ENCODE measurements at regions not wholly inside any gene's neighbourhood (a gene's known extent, or its start where the extent isn't known, plus 50 kb on each side); places are given as distances from the start of the nearest gene placed in this dataset.
A peak's percentile ranks its signal among the peaks of the same experiment; 100 is the strongest.
"Not testable (repeated sequence)": the region's sequence is repeated elsewhere in the genome, so short reads cannot be mapped to it uniquely, and the experiment has no call there.

DNA sequence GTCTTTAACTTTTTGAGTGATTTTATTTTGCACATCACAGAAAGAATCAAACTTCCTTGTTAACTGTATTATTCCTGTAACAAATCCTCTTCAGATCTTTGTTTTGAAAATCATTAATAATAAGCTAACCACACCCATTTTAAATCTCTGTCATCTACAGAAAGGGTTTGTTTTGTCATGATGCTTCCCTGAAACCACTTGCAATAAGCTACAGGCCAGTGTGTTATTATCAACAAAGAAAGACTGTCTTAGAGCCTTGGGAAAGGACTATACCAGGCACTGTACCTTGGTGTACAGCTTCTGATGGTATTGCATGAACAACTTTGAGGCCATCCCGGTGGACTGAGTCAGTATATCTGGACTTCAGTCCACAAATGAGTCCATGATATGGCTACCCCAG, 145.3 kb upstream of the FAM3C start:
- intact Hi-C loops (cut with micrococcal nuclease) = no loop called here
- ATAC-seq (no peak), DNase-seq (no peak)

DNA sequence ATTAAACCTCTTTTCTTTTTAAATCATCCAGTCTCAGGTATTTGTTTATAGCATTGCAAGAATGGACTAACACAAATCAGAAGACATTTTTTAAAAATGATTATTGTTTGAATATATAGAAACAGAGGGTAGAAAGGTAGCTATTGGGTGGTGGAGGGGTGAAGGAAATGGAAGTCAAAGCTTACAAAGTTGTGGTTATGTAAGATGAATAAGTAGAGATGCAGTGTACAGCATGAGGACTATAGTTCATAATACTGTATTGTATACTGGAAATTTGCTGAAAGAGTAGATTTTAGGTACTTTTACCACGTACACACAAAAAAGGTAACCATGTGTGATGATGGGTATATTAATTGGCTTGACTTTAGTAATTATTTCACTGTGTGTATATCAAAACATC, 144.0 kb upstream of the FAM3C start:
- ATAC-seq (no peak), DNase-seq (no peak)
- intact Hi-C loops (cut with micrococcal nuclease) = no loop called here

DNA sequence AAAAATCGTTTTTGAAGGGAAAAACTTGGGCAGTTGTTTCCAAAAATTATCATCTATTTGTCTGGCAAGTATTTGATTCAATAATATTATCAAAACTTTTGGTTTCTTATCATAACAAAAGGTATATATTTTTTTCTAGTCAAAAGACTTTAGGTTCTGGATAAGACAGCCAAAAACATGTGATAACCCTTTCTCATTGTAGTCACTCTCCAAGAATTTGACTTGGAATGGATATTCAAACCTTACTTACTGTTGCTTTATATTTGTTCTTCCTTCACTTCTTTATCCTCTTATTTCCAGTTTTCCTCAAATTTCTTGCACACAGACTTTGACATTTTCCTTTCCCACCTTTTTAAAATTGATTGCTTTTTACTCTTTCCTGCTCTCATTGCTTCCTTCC, 140.9 kb upstream of the FAM3C start:
- no peak for DNase-seq
- intact Hi-C loops (cut with micrococcal nuclease) = no loop called here
- ATAC-seq = no peak

DNA sequence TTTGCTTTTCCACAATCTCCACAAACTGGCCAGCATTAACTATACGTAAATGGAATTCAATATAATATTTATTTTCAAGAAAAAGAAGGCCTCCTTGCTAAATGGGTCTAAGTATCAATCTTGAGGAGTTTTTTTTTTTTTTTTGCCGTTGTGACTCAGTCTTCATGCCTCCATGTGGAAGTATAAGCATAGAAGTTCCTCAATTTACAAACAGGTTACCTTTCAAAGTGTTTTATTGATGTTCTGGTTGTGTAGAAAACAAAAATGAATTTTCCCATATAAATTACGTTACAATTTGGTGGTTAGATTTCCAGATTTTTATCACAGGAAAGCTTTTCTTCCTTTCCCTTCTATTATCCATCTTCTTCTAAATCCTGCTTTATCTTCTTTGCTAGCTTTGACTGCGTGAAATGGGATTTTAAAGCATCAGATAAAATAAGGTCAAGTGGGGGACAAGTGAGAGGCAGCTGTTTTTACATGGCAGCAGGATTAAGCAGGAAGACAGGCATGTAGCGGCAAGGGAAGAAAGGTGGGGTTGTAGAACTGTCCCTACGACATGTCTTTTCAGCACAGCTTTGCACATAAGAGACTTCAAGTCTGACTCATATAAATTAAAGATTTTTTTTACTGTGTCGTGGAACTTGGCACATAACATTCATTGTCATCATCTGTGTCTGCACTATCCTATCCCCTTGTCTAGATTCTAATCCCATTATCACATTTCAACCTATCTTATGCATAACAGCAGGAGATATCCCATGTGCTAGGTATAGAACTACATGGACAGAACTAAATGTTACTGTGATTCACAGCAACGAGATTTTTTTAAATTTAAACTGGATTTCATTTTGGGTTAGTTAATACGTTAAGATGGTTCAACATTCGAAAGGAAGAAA, 135.3 kb upstream of the FAM3C start:
- ATAC-seq = no peak
- intact Hi-C loops (cut with micrococcal nuclease) = no loop called here
- no peak for DNase-seq

DNA sequence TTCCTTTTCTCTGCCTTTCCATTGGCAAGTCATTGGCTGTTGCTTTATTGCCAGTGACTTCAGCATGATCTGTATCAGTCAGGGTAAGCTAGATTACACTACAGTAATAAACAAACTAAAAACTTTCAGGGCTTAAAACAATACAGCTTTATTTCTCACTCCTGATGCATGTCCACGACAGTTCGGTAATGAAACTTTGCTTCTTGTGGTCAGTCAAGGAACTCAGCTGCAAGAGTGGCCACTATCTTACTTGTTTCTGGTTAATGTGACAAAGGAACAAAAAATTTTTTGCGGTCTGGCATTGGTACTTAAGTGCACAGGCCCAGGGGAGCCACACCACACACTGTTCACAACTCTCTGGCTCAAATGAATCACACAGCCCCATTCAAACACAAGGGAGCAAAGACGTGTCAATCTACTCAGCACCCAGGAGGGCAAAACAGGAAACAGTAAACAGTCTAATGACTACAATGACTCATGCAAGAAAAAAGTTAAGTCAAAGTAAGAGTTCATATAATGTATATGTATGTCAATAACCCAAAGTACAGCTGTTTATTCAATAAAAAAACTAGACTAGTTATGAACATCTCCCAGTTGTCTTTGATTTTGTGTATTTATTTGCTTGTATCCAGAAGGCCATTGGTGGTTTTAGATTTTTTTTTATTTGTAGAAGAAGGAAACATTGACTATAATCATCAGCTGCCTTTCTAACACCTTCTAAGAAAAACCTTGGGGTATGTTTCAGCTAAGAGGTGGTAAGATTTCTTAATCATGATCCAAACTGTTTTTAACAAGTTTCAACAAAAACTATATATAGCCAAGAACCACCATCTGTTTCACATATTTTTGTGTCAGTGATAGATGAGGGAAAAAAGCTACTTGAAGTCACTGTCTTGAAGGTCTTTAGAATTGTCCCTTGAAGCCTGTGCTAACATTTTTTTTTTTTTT, 134.4 kb upstream of the FAM3C start:
- intact Hi-C loops (cut with micrococcal nuclease) = no loop called here
- ATAC-seq (peak; percentile 87), DNase-seq (no peak)

DNA sequence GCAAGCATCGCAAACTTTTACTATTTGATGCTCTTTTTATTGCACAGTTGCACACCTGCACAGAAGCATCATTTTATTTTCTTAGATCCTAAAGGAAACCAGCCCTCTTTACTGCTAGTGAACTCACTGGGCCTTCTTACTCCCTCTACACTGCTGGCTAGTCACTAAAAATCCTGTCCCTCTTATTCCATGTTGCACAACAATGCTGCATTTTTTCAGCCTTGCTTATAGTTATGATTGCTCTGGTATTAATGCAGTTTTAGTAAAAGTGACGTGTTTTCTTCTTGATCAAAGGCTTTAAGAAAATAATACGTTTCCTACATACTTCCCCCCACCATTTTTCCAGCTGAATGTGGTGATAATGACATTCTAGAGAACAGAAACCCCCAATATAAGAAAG, 132.9 kb upstream of the FAM3C start:
- ATAC-seq (no peak), DNase-seq (no peak)
- intact Hi-C loops (cut with micrococcal nuclease) = no loop called here

DNA sequence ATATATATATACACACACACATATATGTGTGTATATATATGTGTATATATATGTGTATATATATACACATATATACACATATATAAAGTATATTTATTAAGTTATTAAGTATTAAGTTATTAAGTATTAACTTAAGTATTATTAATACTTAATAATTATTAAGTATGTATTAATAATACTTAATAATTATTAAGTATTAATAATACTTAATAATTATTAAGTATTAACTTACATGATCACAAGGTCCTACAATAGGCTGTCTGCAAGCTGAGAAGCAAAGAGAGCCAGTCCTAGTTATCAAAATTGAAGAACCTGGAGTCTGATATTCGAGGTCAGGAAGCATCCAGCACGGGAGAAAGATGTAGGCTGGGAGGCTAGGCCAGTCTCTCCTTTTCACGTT, 130.1 kb upstream of the FAM3C start:
- ATAC-seq; DNase-seq; intact Hi-C loops (cut with micrococcal nuclease): not testable (repeated sequence)

DNA sequence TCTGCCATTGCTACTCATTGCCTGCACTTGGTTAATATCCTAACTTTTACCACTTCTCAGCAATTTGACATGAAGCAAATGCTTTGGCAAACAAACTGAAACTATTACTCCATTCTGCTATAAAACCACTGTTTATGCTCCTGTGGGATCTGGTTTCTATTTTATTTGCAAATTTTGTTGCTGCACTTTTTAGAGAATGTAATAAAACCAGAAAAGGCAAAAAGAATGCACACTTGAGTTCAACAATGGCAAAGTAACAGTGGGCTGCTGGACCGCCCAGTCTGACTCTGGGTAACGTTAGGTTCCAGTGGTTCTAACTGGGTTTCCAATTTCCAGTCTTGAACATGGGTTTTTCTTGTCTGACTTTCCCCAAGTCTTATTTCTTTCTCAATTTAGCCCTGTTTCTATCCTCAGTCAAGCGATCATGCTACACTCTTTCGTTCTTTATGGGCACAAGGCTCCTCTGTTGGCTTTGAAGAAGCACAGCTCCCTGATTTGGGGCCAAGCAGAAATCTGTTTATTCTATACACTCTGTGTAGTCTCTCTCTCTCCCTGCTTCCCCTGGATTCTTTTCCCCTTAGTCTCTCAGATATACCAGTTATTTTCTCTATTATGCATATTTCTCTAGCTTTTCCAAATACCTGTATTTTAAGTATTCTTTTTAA, 129.2 kb upstream of the FAM3C start:
- no peak for DNase-seq
- intact Hi-C loops (cut with micrococcal nuclease) = no loop called here
- no peak for ATAC-seq

DNA sequence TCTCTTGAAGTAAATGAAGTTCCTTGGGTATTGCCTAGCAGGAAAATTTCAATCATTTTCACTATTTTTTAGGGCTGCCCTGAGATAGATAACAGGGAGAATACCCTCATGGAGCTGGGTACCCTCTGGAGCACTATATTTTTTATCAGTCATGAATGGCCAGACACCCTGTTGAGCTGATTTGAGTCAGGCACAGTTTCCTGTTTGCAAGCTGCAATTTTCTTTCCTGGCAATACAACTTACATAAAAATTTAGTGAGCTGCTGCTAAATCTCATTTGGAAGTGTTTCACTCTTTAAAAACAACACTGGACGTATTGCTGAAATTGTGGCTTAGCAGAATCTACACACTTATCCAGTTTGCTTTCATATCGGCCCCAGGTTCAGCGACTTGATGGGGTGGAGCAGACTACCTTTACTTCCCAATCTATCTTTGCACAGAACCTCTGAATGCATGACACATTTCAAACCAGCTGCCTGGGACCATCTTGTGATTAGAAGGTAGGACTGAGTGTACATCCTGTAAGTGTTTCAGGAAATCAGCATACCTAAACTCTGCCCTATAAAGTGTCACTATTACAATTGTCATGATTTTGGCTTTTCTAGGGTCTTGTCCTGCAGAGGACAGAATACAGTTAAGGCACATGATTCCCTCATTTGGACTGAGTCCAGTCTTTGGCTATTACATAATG, 125.7 kb upstream of the FAM3C start:
- ATAC-seq = no peak
- intact Hi-C loops (cut with micrococcal nuclease) = no loop called here
- DNase-seq = no peak

DNA sequence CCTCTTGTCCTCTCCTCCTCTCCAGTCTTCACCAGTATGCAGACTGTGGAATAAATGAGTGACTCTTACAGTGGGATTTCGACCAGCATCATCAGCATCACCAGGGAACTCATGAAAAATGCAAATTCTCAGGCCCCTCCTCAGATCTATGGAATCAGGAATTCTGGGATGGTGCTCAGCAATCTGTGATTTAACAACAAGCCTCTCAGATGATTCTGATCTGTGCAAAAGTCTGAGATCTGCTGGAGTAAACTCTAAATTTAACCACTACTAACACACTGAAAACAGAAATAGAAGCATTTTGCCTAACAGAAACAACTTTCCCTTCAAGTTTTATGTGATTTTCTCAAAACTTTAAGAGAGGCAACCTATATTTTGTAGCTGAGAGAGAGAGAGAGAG, 124.8 kb upstream of the FAM3C start:
- intact Hi-C loops (cut with micrococcal nuclease) = no loop called here

DNA sequence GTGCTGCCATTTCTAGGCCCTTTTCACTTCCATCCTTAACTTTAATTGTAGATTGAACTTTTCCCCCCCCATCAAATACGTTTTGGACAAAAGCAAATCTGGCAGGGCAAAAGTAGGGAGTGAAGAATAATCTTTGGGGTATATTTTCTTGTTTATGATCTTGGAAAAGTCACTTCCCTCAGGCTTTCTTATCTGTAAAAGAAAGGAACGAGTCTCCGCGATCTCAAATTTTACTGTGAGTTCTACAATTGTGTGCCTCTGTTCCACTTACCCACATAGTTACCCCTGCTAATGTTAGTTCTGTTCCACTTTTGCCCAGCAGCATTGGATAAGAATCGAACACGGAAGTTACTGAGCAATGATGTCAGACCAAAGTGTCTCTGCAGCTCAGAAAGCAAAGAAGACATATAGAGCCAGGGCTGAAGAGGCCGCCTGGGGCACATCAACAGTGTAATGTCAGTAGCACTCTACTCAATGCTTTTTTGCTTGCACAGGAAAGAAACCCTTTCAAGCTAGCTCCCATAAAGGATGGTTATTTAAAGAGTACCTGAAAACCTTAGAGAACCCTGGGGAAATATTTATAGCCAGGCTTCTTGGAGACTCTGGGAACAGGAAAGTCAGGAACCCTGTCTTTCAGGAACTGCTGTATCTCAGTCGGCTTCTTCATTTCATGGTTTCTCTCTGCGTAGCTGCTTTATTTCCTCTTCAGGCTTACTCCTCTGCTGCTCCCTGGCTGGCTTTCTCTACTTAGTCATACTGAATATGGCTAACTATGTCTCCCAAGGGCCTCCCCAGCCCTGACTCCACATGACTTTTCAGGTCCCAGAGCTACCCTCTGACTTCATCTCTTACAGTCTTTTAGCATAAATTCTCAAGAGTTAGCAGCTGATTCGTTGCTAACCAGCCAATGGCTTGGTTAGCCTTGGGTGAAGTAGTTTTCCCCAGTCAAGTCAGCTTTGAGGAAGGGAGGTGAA, 123.7 kb upstream of the FAM3C start:
- no peak for DNase-seq
- intact Hi-C loops (cut with micrococcal nuclease) = no loop called here

More for the DNA sequence above, 124.8 kb upstream of the FAM3C start:
- no peak for ATAC-seq
- no peak for DNase-seq

DNA sequence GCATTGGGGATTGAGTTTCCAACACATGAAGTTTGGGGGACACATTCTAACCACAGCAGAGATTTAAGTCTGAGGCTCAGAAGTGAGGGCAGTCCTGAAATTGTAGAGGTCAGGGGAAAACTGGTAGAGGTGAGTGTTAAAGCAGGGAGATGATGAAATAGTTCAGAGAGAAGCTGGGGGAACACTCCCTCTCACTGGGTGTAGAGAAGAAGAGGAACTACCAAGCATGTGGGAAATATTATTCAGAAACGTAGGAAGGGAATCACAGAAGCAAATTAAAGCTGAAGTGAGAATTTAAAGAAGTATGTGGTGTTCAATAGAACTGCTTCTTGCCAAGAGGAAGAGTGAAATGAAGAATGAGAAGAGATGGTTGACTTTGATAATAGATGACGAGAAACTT, 121.5 kb upstream of the FAM3C start:
- ATAC-seq = no peak
- intact Hi-C loops (cut with micrococcal nuclease) = no loop called here
- no peak for DNase-seq

More for the DNA sequence above, 123.7 kb upstream of the FAM3C start:
- ATAC-seq = peak; percentile 95

DNA sequence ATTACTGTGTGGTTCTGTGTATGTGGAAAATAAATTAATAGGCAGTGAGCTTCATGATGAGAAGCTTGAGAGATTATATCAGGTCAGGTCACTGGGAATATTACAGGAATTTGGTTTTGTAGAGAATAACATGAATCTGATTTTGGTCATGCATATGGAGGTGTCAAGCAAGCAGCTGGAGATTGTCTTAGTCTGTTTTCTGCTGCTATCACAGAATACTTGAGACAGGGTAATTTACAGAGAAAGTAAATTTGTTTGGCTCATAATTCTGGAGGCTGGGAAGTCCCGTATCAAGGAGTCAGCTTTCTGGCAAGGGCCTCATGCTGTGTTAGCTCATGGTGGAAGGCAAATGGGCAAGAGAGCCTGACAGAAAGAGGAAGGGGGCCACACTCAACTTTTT, 120.7 kb upstream of the FAM3C start:
- intact Hi-C loops (cut with micrococcal nuclease) = no loop called here
- ATAC-seq = no peak
- DNase-seq = no peak

DNA sequence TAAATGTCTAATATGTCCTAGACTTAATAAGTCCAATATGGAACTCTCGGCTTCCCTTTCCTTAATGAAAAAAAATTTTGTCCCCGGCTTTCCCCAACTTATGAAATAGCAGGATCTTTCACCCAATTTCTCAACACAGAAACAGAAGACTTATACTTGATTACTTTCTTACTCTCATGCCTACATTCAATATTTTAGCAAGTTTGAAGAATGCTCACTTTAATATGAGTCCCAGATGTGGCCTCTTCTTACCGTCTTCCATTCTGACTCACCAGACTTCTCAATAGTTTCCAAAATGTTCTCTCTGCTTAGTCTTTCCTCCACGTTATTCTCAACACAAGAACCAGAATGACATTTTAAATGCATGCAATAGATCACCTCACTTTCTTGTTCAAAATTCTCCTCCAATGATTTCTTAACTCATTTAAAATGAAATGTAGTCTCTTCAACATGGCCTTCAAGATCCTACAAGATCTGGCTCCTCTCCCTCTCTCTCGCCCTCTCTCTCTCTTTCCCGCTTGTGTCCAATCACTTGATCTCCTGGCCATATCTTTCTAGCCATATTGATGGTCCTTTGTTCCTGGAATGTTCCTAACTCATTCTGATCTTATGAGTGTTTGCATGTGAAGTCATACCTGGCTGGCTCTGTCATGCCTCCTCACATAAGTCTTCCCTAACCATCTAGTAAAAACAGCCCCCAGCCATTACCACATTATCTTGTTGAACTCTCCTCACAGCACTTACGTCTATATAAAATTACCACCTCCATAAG, 119.7 kb upstream of the FAM3C start:
- DNase-seq (no peak), ATAC-seq (no peak)
- intact Hi-C loops (cut with micrococcal nuclease) = no loop called here

DNA sequence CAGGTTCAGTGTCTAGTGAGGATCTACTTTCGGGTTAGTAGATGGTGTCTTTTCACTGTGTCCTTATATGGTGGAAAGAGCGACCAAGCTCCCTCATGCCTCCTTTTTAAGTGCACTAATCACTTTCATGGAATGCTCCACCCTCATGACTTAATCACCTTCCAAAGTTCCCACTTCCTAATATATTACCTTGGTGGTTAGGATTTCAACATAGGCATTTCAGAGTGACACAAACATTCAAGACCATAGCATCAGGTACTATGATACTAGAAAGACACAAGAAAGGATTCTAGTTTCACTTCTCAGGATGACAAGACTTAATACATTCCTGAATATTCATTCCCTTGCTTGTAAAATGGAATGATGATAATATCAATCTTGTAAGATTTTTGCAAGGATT, 119.1 kb upstream of the FAM3C start:
- ATAC-seq (no peak), DNase-seq (no peak)
- intact Hi-C loops (cut with micrococcal nuclease) = no loop called here

DNA sequence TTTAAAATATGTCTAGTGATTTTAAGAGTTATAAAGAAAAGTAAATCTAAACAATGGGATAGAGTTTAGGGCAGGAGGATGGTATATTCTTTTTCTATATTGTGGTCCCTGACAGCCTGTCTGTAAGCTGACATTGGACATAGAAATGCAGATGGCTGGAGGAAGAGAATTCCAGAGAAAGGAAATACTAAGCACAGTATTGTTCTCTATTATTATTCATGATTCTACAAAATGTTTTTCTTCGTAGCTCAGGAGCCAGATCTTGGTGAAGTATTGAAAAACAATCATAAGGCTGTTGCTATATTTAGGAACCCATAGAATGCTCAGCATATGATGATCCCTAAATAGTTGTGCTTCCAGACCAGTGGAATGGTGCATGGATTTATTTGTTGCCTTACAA, 117.0 kb upstream of the FAM3C start:
- intact Hi-C loops (cut with micrococcal nuclease) = no loop called here
- no peak for ATAC-seq
- DNase-seq = no peak

DNA sequence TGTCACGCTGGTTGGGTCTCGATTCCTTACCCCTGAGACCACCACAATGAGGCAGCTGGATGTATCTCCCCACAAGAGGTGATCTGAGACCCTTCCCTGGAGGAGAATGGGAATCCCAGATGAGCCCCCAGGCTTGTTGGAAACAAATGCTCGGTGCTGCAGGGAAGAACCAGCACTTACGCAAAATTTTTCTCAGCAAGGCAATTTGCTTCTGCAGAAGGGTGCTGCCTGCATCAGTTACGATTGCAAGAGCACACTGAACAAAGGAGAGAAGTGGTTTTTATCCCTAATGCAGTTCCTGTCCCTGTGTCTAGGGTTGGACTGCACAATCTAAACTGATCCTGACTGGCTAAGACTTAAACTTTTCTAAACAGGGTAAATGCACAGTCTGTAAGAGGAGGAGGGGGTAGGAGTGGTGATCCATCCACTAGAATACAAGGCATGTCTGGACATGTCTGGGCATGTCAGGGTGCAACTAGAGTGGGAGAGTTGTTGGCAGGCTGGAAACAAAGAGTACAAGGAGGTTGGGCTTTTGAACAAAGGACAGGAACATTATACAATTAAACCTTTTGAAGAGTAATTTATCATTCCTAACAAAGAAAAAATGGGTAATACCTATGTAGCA, 114.9 kb upstream of the FAM3C start:
- ATAC-seq (no peak), DNase-seq (no peak)
- intact Hi-C loops (cut with micrococcal nuclease) = no loop called here

Data from left ventricle myocardium superior (tissue), 1 donor.